ENCODE measurements at regions not wholly inside any gene's neighbourhood (a gene's known extent, or its start where the extent isn't known, plus 50 kb on each side); places are given as distances from the start of the nearest gene placed in this dataset.

- TF ChIP-seq, protein P1, sequence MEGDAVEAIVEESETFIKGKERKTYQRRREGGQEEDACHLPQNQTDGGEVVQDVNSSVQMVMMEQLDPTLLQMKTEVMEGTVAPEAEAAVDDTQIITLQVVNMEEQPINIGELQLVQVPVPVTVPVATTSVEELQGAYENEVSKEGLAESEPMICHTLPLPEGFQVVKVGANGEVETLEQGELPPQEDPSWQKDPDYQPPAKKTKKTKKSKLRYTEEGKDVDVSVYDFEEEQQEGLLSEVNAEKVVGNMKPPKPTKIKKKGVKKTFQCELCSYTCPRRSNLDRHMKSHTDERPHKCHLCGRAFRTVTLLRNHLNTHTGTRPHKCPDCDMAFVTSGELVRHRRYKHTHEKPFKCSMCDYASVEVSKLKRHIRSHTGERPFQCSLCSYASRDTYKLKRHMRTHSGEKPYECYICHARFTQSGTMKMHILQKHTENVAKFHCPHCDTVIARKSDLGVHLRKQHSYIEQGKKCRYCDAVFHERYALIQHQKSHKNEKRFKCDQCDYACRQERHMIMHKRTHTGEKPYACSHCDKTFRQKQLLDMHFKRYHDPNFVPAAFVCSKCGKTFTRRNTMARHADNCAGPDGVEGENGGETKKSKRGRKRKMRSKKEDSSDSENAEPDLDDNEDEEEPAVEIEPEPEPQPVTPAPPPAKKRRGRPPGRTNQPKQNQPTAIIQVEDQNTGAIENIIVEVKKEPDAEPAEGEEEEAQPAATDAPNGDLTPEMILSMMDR (conservative IDR thresholded peaks at IDR 0.05 in 1 of 2, IDR thresholded peaks at IDR 0.05 in 1 of 2; ENCODE audit: low read depth in 1 of 2, low read length in 2 of 2): no peak
- TF ChIP-seq EZH2 (IDR thresholded peaks at IDR 0.05; ENCODE audit: low read length, missing control alignments): no peak
These were observed 153.5 kb upstream of the TMEM72 start for GRCh38 chr10:44757551-44758205.
